PC-9 (cell line): ENCODE measurements at regions not wholly inside any gene's neighbourhood (a gene's known extent, or its start where the extent isn't known, plus 50 kb on each side); places are given as distances from the start of the nearest gene placed in this dataset.
"Not testable (repeated sequence)": the region's sequence is repeated elsewhere in the genome, so short reads cannot be mapped to it uniquely, and the experiment has no call there.

ENCODE experiments used
- BruUV-seq: library from RNA; stranded (reverse); fragments of 400-500 nt; replicated peaks from 2 replicates; lab custom pipeline; 2021; lab: Mats Ljungman, UMichigan
- CTCF ChIA-PET: fragments of 300-600 bp; sonication (Branson Sonifier 250); formaldehyde crosslinking; loops from one replicate; lab custom pipeline; 2022; ENCODE audit warnings: antibody characterized with exemption; lab: Charles Lee
- POLR2A ChIA-PET: fragments of 300-600 bp; sonication (Branson Sonifier 250); formaldehyde crosslinking; loops from one replicate; lab custom pipeline; 2022; ENCODE audit warnings: antibody characterized with exemption; ENCODE audit not compliant: unreplicated experiment; lab: Charles Lee
- DNase-seq, 2 experiments: peaks; one replicate each; pipeline versions ENCODE4 v3.0.0 to v3.0.0-alpha.2; 2015 to 2022; ENCODE audit warnings: mixed read lengths in 1 of 2
- H2AFZ ChIP-seq: fragments of 200-600 bp; sonication (generic); 2 replicates; pipeline ENCODE4 v1.8.1; 2017; ENCODE audit warnings: antibody characterized with exemption
- H3F3A ChIP-seq: fragments of 200-600 bp; sonication (generic); 2 replicates; pipeline ENCODE4 v1.8.1; 2017; ENCODE audit warnings: antibody characterized with exemption, mild to moderate bottlenecking, low read depth; ENCODE audit not compliant: insufficient read depth
- H3K27ac ChIP-seq: fragments of 200-600 bp; sonication (generic); 2 replicates; pipeline ENCODE4 v1.6.1; 2016; ENCODE audit warnings: mixed run types
- H3K27me3 ChIP-seq: fragments of 200-600 bp; sonication (generic); 2 replicates; pipeline ENCODE4 v1.6.1; 2016; ENCODE audit warnings: low read depth, mixed run types; ENCODE audit not compliant: insufficient read depth
- H3K36me3 ChIP-seq: fragments of 200-600 bp; sonication (generic); 2 replicates; pipeline ENCODE4 v1.6.1; 2016; ENCODE audit warnings: low read depth, mixed run types
- H3K4me1 ChIP-seq: fragments of 200-600 bp; sonication (generic); replicated peaks from 2 replicates; pipeline ENCODE4 v1.6.1; 2016; ENCODE audit warnings: mixed run types; ENCODE audit not compliant: insufficient read depth
- H3K4me2 ChIP-seq: fragments of 200-600 bp; sonication (generic); 2 replicates; pipeline ENCODE4 v1.6.1; 2017; ENCODE audit warnings: mixed run types
- H3K4me3 ChIP-seq: fragments of 200-600 bp; sonication (generic); 2 replicates; pipeline ENCODE4 v1.6.1; 2016; ENCODE audit warnings: mixed run types
- H3K79me2 ChIP-seq: fragments of 200-600 bp; sonication (generic); 2 replicates; pipeline ENCODE4 v1.6.1; 2017; ENCODE audit warnings: low read depth, mixed run types
- H3K9me2 ChIP-seq: fragments of 200-600 bp; sonication (generic); 2 replicates; pipeline ENCODE4 v1.8.1; 2017; ENCODE audit warnings: mild to moderate bottlenecking; ENCODE audit not compliant: insufficient read depth
- H3K9me3 ChIP-seq: fragments of 200-600 bp; sonication (generic); 2 replicates; pipeline ENCODE4 v1.8.1; 2016; ENCODE audit warnings: low read depth; ENCODE audit not compliant: insufficient read depth
- H4K20me1 ChIP-seq: fragments of 200-600 bp; sonication (generic); 2 replicates; pipeline ENCODE4 v1.8.1; 2017; ENCODE audit not compliant: insufficient read depth
- EZH2 ChIP-seq: fragments of 200-600 bp; sonication (generic); IDR thresholded peaks from 2 replicates; pipeline ENCODE4 v1.8.0; 2017; ENCODE audit warnings: antibody characterized with exemption, low read depth
- intact Hi-C: fragments of 100-400 bp; cut with micrococcal nuclease; formaldehyde crosslinking; loops from one replicate; pipeline ENCODE4 v1.10.0; 2022; ENCODE audit not compliant: unreplicated experiment
- TF ChIP-seq, protein P1 (sequence below): fragments of 200-600 bp; sonication (generic); conservative IDR thresholded peaks from 2 replicates; pipeline ENCODE4 v1.6.1; 2017; ENCODE audit warnings: mixed run types, antibody characterized with exemption, mild to moderate bottlenecking, moderate library complexity

DNA sequence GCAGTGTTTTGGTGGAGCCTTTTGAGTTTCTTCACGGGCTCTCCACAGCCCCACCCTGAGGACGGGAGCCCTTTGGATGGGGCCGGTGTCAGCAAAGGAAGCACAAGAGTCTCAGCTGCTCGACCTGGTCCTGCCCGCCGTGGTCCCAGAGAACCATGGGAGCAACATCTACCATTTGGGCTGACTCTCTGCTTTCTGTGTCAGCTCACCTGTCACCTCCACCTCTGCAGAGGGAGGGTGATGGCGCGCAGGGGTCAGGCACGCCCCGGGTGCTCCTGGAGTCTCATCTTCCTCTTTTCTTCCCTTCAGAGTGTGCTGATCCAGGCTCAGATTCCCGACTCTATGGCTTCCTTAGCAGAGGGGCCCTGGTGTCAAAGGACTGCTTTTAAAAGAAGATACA lies 171.7 kb downstream of the LAT start:
- Histone ChIP-seq H3K9me2 (no peaks in the 10 kb centered on the region), H3K27ac (peak overlapping the region; percentile 18; the same call in 1 of the 2 replicates), H4K20me1 (no peaks in the 10 kb centered on the region), H3K4me3 (no peak overlapping the region), H3F3A (peaks cover 15% of the 10 kb centered on the region), H3K9me3 (no peaks in the 10 kb centered on the region), H3K4me2 (peak overlapping the region; percentile 67), H2AFZ (no peak overlapping the region), H3K4me1 (peaks cover 23% of the 10 kb centered on the region), H3K79me2 (no peaks in the 10 kb centered on the region), H3K36me3 (no peaks in the 10 kb centered on the region), H3K27me3 (no peaks in the 10 kb centered on the region)
- POLR2A ChIA-PET, result interaction anchor here (0.6 to 0.7 kb wide), 3 partner anchors 14 to 300 kb away, joined by 3 to 4 read pairs (median 3); no protein-coding TSS in a partner anchor
- DNase-seq, result peak in 1 of 2 experiments; percentile 12
- CTCF ChIA-PET, result no interaction called here
- intact Hi-C loops, result no loop called here
- BruUV-seq, result no TSS peak
- TF ChIP-seq, protein P1, sequence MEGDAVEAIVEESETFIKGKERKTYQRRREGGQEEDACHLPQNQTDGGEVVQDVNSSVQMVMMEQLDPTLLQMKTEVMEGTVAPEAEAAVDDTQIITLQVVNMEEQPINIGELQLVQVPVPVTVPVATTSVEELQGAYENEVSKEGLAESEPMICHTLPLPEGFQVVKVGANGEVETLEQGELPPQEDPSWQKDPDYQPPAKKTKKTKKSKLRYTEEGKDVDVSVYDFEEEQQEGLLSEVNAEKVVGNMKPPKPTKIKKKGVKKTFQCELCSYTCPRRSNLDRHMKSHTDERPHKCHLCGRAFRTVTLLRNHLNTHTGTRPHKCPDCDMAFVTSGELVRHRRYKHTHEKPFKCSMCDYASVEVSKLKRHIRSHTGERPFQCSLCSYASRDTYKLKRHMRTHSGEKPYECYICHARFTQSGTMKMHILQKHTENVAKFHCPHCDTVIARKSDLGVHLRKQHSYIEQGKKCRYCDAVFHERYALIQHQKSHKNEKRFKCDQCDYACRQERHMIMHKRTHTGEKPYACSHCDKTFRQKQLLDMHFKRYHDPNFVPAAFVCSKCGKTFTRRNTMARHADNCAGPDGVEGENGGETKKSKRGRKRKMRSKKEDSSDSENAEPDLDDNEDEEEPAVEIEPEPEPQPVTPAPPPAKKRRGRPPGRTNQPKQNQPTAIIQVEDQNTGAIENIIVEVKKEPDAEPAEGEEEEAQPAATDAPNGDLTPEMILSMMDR, result no peak
- TF ChIP-seq EZH2, result no peak

DNA sequence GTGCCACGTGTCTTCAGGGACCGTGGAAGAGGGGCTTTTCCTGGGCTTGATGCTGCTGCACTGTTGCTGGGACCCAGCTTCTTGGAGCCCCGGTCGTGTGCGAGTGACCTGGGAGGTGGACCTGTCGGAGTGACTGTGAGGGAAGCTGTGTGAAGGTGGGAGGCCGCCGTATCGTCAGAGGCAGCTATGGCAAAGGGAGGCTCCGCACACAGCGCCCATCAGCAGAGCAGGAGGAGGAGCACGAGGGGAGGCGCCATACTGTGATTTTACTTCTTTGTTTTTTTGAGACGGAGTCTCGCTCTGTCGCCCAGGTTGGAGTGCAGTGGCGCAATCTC lies 171.0 kb downstream of the LAT start:
- H3K4me3 ChIP-seq, H3K27ac ChIP-seq, H3K9me2 ChIP-seq, H3K79me2 ChIP-seq, DNase-seq, H3K27me3 ChIP-seq, H3K36me3 ChIP-seq, POLR2A ChIA-PET, H2AFZ ChIP-seq, H3K9me3 ChIP-seq, H4K20me1 ChIP-seq, BruUV-seq, intact Hi-C loops, CTCF ChIA-PET: not testable (repeated sequence)
- H3F3A ChIP-seq, result peaks cover 15% of the 10 kb centered on the region
- H3K4me1 ChIP-seq, result peaks cover 23% of the 10 kb centered on the region
- H3K4me2 ChIP-seq, result peak overlapping the region; percentile 67; the same call in 1 of the 2 replicates

DNA sequence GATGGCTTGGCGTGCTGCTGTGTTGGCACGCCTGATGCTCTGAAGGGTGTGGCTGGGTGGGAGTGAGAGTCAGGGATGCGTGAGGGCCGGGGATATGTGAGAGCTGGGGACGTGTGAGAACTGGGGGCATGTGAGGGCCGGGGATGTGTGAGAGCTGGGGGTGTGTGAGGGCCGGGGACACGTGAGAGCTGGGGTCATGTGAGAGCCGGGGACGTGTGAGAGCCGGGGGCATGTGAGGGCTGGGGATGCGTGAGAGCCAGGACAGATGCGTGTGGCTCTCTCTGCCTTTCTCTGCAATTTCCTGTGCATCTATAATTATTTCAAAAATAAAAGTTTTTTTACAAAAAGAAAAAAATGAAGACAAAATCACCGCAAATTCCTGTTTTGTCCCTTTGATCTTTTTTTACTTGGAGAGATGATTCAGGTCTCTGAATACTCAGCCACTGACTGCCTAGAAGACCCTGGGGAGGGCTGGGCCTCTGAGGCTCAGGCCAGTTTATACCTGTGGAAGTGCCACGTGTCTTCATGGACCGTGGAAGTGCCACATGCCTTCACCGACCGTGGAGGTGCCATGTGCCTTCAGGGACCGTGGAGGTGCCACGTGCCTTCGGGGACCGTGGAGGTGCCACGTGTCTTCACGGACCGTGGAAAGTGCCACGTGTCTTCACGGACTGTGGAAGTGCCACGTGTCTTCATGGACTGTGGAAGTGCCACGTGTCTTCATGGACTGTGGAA lies 170.4 kb downstream of the LAT start:
- not testable (repeated sequence) for BruUV-seq

DNA sequence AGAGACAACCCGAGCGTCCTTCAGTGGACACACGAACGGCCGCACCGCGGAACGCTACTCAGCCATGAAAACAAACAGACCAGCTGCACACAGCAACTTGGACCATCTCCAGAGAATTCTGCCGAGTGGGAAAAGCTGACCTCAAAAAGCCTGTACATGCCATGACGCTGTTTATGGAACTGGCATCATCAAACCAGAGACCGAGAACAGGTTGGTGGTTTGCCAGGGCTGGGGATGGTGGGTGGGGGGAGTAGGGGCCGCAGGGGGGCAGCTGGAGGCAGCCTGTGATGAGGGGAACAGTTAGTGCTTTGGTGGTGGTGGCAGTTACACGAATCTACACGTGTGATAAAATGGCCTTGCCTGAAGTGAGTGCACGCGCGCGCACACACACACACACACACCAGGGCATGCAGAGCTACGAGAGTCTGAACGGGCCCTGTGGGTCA lies 169.8 kb downstream of the LAT start:
- Histone ChIP-seq H3K36me3 (no peaks in the 10 kb centered on the region), H3K9me3 (no peaks in the 10 kb centered on the region), H3F3A (peaks cover 15% of the 10 kb centered on the region), H3K4me2 (no peak overlapping the region), H2AFZ (no peak overlapping the region), H3K4me3 (no peak overlapping the region), H3K9me2 (no peaks in the 10 kb centered on the region), H4K20me1 (no peaks in the 10 kb centered on the region), H3K4me1 (peaks cover 23% of the 10 kb centered on the region), H3K27me3 (no peaks in the 10 kb centered on the region), H3K79me2 (no peaks in the 10 kb centered on the region), H3K27ac (no peak overlapping the region)
- no peak for DNase-seq
- TF ChIP-seq, protein P1, result no peak
- no peak for TF ChIP-seq EZH2
- BruUV-seq, result no TSS peak
- ChIA-PET POLR2A (no interaction called here), CTCF (no interaction called here)
- intact Hi-C loops, result no loop called here

More for the DNA sequence above, 170.4 kb downstream of the LAT start:
- intact Hi-C loops, H3K9me3 ChIP-seq, DNase-seq, H3K9me2 ChIP-seq, H3K79me2 ChIP-seq, H3K4me3 ChIP-seq, CTCF ChIA-PET, H2AFZ ChIP-seq, H3K36me3 ChIP-seq, H3K27me3 ChIP-seq, H3K27ac ChIP-seq, H3K4me2 ChIP-seq, POLR2A ChIA-PET, H4K20me1 ChIP-seq: not testable (repeated sequence)
- peaks cover 15% of the 10 kb centered on the region for H3F3A ChIP-seq
- H3K4me1 ChIP-seq, result peaks cover 23% of the 10 kb centered on the region
